ENCODE measurements at regions not wholly inside any gene's neighbourhood (a gene's known extent, or its start where the extent isn't known, plus 50 kb on each side); places are given as distances from the start of the nearest gene placed in this dataset.
A peak's percentile ranks its signal among the peaks of the same experiment; 100 is the strongest.

DNA sequence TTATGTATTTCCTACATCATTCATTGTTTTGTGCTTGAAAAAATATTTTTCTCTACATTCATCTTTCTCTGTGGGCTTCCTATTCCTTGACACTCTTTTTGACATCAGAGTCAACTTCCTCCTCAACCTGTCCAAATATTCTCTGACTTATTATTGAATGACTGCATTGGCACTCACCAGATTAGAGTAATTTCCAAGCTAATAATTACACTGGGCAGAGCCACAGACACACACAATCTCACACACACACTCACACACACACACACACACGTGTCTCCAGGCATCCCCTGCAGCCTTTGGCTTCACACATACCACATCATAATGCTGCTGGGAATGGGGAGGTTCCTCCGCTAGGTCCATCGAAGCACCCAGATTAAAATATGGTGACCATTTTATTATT lies 184.5 kb downstream of the SYK start:
- Histone ChIP-seq H3K4me3 (no peak overlapping the region), H3K4me1 (no peaks in the 10 kb centered on the region), H3K27me3 (no peaks in the 10 kb centered on the region), H3K9me3 (peaks cover 0 to 13% (median 0%) of the 10 kb centered on the region in 3 donors), H3K36me3 (no peaks in the 10 kb centered on the region), H3K27ac (no peak overlapping the region)
- TF ChIP-seq EP300 (IDR thresholded peaks at IDR 0.05) (no peak), CTCF (IDR thresholded peaks at IDR 0.05) (no peak), POLR2A (IDR thresholded peaks at IDR 0.05) (no peak), POLR2AphosphoS5 (IDR thresholded peaks at IDR 0.05) (no peak)
- WGBS, 2 donors (ENCODE audit: low coverage in 1 of 2) = 72 to 100% methylated on average over 2 to 3 of the region's 3 CpGs
- ATAC-seq = no peak

DNA sequence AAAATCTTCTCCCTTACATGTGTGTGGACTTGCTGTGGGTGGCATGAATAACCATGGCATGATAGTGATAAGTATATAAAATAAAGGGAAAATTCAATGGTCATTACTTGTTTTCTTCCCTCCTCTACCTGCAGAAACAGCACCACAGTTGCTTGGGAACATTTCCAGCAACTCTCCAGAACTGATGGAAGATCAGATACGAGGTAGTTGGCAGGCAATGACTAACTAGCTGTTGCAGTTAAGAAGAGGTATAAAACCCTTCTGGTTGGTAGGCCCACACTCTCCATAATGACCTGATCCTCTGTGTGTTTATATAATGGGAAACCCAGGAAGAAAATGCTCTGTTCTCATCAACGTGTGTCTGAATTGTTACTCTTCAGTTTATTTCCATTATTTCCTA lies 185.9 kb downstream of the SYK start:
- H3K36me3 ChIP-seq = no peaks in the 10 kb centered on the region
- WGBS, 2 donors (ENCODE audit: low coverage in 1 of 2) = 47 to 68% methylated on average over 2 of the region's 2 CpGs
- no peak for TF ChIP-seq CTCF (IDR thresholded peaks at IDR 0.05)
- TF ChIP-seq POLR2A (IDR thresholded peaks at IDR 0.05) = no peak
- no peak for TF ChIP-seq EP300 (IDR thresholded peaks at IDR 0.05)
- TF ChIP-seq POLR2AphosphoS5 (IDR thresholded peaks at IDR 0.05) = no peak
- no peak overlapping the region for H3K4me3 ChIP-seq
- no peak overlapping the region for H3K27ac ChIP-seq
- peaks cover 0 to 22% (median 0%) of the 10 kb centered on the region in 3 donors for H3K9me3 ChIP-seq
- ATAC-seq = no peak
- H3K4me1 ChIP-seq = no peaks in the 10 kb centered on the region
- H3K27me3 ChIP-seq = no peaks in the 10 kb centered on the region

DNA sequence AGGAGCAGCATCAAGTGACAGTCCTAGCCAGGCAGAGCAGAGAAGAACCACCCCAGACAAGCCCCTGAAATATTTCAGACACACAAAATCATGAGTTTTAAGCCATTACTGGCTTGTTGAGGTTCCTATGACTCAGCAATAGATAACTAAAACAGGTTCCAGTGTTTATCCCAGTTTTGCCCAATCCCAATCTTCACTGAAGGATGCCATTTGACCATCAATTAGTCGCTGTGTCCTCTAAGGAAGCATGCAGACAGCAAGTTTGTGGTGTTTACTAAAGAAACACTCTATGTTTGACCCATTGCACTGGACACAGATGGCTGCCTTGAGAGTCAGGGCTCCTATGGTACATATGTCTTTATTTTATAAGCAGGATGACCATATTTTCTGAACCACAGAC lies 186.7 kb downstream of the SYK start:
- Histone ChIP-seq H3K4me1 (no peaks in the 10 kb centered on the region), H3K36me3 (no peaks in the 10 kb centered on the region), H3K9me3 (peaks cover 0 to 22% (median 0%) of the 10 kb centered on the region in 3 donors), H3K27ac (no peak overlapping the region), H3K4me3 (no peak overlapping the region), H3K27me3 (no peaks in the 10 kb centered on the region)
- no peak for TF ChIP-seq EP300 (IDR thresholded peaks at IDR 0.05)
- no peak for TF ChIP-seq POLR2A (IDR thresholded peaks at IDR 0.05)
- no peak for TF ChIP-seq POLR2AphosphoS5 (IDR thresholded peaks at IDR 0.05)
- no peak for TF ChIP-seq CTCF (IDR thresholded peaks at IDR 0.05)
- no peak for ATAC-seq
- 89 to 100% methylated on average over 1 of the region's 1 CpG for WGBS, 2 donors (ENCODE audit: low coverage in 1 of 2)

GRCh38 chr9:90991953-90992352 lies 190.3 kb downstream of the SYK start:
- no peak overlapping the region for H3K4me3 ChIP-seq
- 38 to 57% methylated on average over 1 of the region's 1 CpG for WGBS, 2 donors (ENCODE audit: low coverage in 1 of 2)
- TF ChIP-seq POLR2A (IDR thresholded peaks at IDR 0.05) = no peak
- no peak for TF ChIP-seq POLR2AphosphoS5 (IDR thresholded peaks at IDR 0.05)
- TF ChIP-seq CTCF (IDR thresholded peaks at IDR 0.05) = no peak
- TF ChIP-seq EP300 (IDR thresholded peaks at IDR 0.05) = no peak
- H3K27me3 ChIP-seq = no peaks in the 10 kb centered on the region
- H3K36me3 ChIP-seq = no peaks in the 10 kb centered on the region
- peak; percentile 28 for ATAC-seq
- no peak overlapping the region for H3K27ac ChIP-seq
- no peaks in the 10 kb centered on the region for H3K4me1 ChIP-seq
- H3K9me3 ChIP-seq = peaks cover 0 to 22% (median 0%) of the 10 kb centered on the region in 3 donors

GRCh38 chr9:90995516-90995915 lies 193.9 kb downstream of the SYK start:
- no peak for TF ChIP-seq EP300 (IDR thresholded peaks at IDR 0.05)
- TF ChIP-seq POLR2AphosphoS5 (IDR thresholded peaks at IDR 0.05) = no peak
- TF ChIP-seq CTCF (IDR thresholded peaks at IDR 0.05) = no peak
- Histone ChIP-seq H3K27ac (no peak overlapping the region), H3K9me3 (peaks cover 0 to 15% (median 0%) of the 10 kb centered on the region in 3 donors), H3K36me3 (no peaks in the 10 kb centered on the region), H3K4me1 (no peaks in the 10 kb centered on the region), H3K4me3 (no peak overlapping the region), H3K27me3 (no peaks in the 10 kb centered on the region)
- ATAC-seq = no peak
- 81 to 90% methylated on average over 1 to 2 of the region's 2 CpGs for WGBS, 2 donors (ENCODE audit: low coverage in 1 of 2)
